CD4-positive, alpha-beta T cell treated with Interleukin-2 at 100 ng/mL for 4 hours (primary cell): ENCODE measurements at regions not wholly inside any gene's neighbourhood (a gene's known extent, or its start where the extent isn't known, plus 50 kb on each side); places are given as distances from the start of the nearest gene placed in this dataset.

Experiments
- DNase-seq: peaks from one replicate; pipeline ENCODE4 v3.0.0-alpha.2; 2020; ENCODE audit warnings: low spot score

DNA sequence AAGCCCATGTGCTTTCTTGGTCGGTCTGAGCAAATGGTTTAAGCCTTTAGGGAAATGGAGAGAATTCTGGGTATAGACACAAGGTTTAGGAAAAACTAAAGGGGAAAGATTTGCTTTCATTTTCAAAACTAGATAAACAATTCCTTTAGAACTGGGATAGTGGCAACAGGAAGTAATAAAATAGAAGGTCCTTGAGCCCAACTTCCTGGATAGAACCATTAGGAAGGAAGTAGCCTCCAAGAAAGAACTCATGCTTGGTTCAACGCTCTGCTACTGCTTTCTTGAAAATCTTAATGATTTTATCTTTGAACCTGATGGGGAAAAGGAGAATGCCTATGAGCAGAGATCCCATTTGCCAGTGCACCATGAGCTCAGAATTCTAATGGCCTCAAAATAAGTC, 147.0 kb upstream of the THRB start:
- no peak for DNase-seq

- no peak for DNase-seq
Measured at GRCh38 chr3:24645047-24645446, 150.4 kb upstream of the THRB start.

- DNase-seq, result no peak
Measured at GRCh38 chr3:24646790-24647189, 152.1 kb upstream of the THRB start.

DNA sequence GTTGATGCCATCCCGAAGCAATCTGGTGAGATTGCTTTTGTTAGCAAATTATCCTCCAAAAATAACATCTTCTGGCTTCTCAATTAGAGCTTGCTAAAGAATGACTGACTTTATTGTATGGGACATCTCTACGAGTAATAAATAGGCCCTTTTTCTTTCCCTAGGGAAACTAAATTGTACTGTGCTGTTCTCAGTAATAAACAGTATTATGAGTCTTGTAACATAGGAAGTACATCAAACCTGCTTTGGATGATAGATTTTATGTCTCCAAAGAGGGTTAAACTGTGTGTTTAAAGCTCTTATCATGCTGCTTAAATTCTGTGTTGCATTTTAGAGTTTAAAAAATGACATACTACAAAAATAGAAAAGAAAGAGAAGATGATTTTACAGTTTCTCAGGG, 153.4 kb upstream of the THRB start:
- no peak for DNase-seq

GRCh38 chr3:24650839-24651238, 156.2 kb upstream of the THRB start:
- DNase-seq, result no peak

DNA sequence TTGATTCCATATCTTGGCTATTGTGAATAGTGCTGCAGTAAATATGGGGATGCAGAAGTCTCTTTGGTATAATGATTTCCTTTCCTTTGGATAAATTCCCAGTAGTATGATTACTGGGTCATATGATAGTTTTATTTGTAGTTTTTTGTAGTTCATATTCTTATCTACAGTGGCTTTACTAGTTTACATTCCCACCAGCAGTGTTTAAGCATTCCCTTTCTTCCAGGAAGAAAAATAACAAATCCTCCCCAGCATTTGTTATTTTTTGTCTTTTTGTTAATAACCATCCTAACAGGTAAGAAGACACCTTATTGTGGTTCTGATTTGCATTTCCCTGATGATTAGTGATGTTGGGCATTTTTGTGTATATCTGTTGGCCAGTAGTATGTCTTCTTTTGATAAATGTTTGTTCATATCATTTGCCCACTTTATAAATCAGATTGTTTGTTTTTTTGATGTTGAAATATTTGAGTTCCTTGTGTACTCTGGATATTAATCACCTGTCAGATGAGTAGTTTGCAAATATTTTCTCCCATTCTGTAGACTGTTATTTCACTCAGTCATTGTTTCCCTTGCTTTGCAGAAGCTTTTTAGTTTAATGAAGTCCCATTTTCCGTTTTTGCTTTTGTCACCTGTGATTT, 163.3 kb upstream of the THRB start:
- DNase-seq, result no peak

GRCh38 chr3:24661175-24661584, 166.5 kb upstream of the THRB start:
- no peak for DNase-seq

- DNase-seq, result no peak
Measured at GRCh38 chr3:24662449-24663345, 168.0 kb upstream of the THRB start.

DNA sequence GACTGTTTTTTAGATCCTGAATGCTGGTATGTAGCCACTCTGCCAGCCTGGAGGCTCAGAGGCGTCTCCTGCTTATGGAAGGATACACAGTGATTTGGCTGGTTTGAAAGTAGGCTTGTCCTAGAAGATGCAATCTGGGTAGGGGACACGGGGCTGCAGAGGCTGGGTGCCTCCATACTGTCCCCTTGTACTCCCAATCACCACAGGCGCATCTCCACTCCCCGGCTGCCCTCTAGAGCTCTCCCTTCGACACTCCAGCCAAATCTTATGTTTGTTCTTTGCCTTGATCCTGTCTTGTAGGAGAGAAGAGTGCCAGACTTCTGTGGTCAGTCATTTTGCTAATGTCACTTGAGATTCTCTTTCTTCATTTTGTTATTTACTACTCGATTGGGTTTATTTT, 168.8 kb upstream of the THRB start:
- no peak for DNase-seq

DNA sequence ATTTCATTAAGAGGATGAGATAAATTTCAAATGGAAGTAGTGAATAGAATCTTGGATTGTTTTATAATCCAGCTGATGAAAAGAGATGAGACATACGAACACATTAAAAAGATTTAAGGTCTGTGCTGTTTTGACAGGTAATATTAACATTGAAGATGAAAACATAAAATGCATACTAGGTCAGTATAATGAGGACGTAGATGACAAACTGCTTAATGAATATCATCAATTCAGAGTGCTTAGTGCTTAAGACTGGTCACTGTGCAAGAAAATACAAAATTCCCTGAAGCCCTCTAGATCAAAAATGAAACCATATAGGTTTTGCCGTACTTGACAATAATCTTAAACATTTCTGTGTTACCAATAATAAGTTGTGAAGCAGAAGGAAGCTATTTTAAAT, 173.4 kb upstream of the THRB start:
- DNase-seq, result no peak

GRCh38 chr3:24670871-24671270, 176.2 kb upstream of the THRB start:
- no peak for DNase-seq

GRCh38 chr3:24673596-24673995, 178.9 kb upstream of the THRB start:
- no peak for DNase-seq

- DNase-seq, result no peak
Measured at GRCh38 chr3:24674261-24674660, 179.6 kb upstream of the THRB start.

DNA sequence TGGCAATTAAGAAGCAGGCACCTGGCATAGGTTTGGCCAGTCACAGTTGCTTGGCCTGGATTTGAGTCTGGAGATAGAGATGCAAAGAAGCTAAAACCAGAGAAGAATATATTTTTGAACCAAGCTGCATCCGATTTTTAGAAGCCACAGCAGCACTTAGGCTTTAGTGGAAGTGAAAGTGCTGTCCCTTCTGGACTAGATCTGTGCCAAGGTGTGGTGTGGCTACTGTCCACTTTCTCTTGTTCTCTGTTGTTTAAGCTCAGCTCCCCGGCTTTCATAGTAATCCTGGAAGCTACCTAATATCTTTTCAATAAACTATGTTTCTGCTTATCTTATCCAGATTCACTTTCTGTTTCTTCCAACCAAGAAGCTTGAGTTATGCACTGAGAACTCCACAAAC, 183.4 kb upstream of the THRB start:
- no peak for DNase-seq

- no peak for DNase-seq
Measured at GRCh38 chr3:24678421-24678865, 183.8 kb upstream of the THRB start.

- DNase-seq, result no peak
Measured at GRCh38 chr3:24679429-24679828, 184.8 kb upstream of the THRB start.

GRCh38 chr3:24680214-24680967, 185.7 kb upstream of the THRB start:
- DNase-seq, result peak; percentile 20

GRCh38 chr3:24682141-24682547, 187.5 kb upstream of the THRB start:
- no peak for DNase-seq

DNA sequence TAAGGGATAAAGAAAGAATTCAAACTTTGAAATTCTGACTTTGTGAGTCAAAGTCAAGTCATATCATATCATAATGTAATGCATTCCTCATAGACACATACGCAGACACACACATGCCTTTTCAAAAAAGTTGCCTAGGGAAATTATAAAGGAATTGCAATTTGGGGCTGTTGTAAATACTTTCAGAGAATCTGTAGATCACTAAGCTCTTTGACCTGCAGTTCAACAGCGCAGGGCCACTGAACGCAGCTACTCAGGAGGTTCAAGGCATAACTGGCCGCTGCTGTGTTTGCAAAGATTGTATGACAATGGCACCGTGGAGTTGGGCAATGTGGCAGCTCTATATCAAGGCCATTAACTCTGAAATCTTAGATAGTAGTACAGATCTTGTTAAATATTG, 188.4 kb upstream of the THRB start:
- DNase-seq, result no peak

GRCh38 chr3:24683633-24684384, 189.2 kb upstream of the THRB start:
- no peak for DNase-seq

DNA sequence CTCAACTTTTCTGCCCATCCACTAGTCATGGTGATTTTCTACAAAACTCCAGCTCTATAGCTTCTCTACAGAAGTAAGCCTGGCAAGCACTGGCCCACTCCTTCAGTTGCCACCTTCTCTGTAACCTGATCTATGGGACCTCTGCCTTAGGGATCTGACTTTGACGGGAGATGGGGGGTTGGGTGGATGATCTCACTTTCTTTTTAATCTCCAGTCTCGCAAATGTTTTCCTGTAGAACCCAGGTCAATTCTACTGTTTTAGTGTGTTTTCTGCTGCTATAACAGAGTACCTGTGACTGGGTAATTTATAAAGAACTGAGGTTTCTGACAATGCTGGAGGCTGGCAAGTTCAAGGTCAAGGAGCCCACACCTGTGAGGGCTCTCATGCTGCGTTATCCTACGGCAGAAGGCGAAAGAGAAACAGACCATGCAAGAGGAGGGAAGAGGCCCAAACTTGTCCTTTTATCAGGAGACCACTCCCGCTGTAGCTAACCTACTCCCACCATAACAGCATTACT, 189.9 kb upstream of the THRB start:
- no peak for DNase-seq

GRCh38 chr3:24686808-24687207, 192.2 kb upstream of the THRB start:
- DNase-seq, result no peak
